HCT116 (cell line): ENCODE measurements at regions not wholly inside any gene's neighbourhood (a gene's known extent, or its start where the extent isn't known, plus 50 kb on each side); places are given as distances from the start of the nearest gene placed in this dataset.

Source experiments
- ATF3 ChIP-seq: IDR thresholded peaks from 2 replicates; pipeline ENCODE4 v1.6.1; 2012
- CEBPB ChIP-seq: IDR thresholded peaks from 2 replicates; pipeline ENCODE4 v1.6.1; 2012; ENCODE audit warnings: low read depth
- CTCF ChIP-seq, 3 experiments: fragments of 200-600 bp in 1 of 3; sonication (generic) in 1 of 3; IDR thresholded peaks in 2 of 3; conservative IDR thresholded peaks in 1 of 3; 2 replicates each; pipeline ENCODE4 v1.5.1; 2012 to 2017; ENCODE audit warnings: low read depth in 2 of 3, low read length in 2 of 3, antibody characterized with exemption in 1 of 3, borderline replicate concordance in 1 of 3, control low read depth in 1 of 3, mild to moderate bottlenecking in 1 of 3, mixed read lengths in 1 of 3, mixed run types in 1 of 3, moderate library complexity in 1 of 3; ENCODE audit not compliant: insufficient read depth in 1 of 3
- EZH2 ChIP-seq: fragments of 200-600 bp; sonication (generic); IDR thresholded peaks from 2 replicates; pipeline ENCODE4 v1.6.1; 2017; ENCODE audit warnings: antibody characterized with exemption, mixed run types
- EZH2phosphoT487 ChIP-seq: fragments of 200-600 bp; IDR thresholded peaks from 2 replicates; pipeline ENCODE4 v1.6.1; 2018; ENCODE audit warnings: antibody characterized with exemption, borderline replicate concordance
- MAX ChIP-seq: IDR thresholded peaks from 2 replicates; pipeline ENCODE4 v1.6.1; 2012
- POLR2A ChIP-seq: IDR thresholded peaks from 2 replicates; pipeline ENCODE4 v1.7.0; 2011; ENCODE audit warnings: borderline replicate concordance; ENCODE audit not compliant: insufficient read depth, insufficient read length; ENCODE audit errors: extremely low read depth
- POLR2AphosphoS5 ChIP-seq: IDR thresholded peaks from 2 replicates; pipeline ENCODE4 v1.6.1; 2011; ENCODE audit warnings: mild to moderate bottlenecking, low read depth, low read length, moderate library complexity
- REST ChIP-seq: IDR thresholded peaks from 2 replicates; pipeline ENCODE4 v1.6.1; 2012; ENCODE audit warnings: low read depth
- YY1 ChIP-seq: IDR thresholded peaks from 2 replicates; pipeline ENCODE4 v1.6.1; 2011; ENCODE audit warnings: low read length, low read depth, moderate library complexity, mild to moderate bottlenecking; ENCODE audit not compliant: insufficient replicate concordance; ENCODE audit errors: extremely low read depth
- ZNF274 ChIP-seq: fragments of 200-500 bp; sonication (Bioruptor generic); IDR thresholded peaks from 2 replicates; pipeline ENCODE4 v1.6.1; 2014; ENCODE audit warnings: mild to moderate bottlenecking, low read depth, low read length, inconsistent platforms

GRCh38 chr10:3928569-3928968 is 143.6 kb upstream of the KLF6 start:
- no peak for TF ChIP-seq CTCF (IDR thresholded peaks at IDR 0.05 in 2 of 3, conservative IDR thresholded peaks at IDR 0.05 in 1 of 3; ENCODE audit: borderline replicate concordance in 1 of 3, insufficient read depth in 1 of 3, low read depth in 2 of 3, low read length in 2 of 3)
- no peak for TF ChIP-seq REST
- no peak for TF ChIP-seq POLR2A
- no peak for TF ChIP-seq POLR2AphosphoS5
- no peak for TF ChIP-seq YY1
- no peak for TF ChIP-seq EZH2phosphoT487
- no peak for TF ChIP-seq ZNF274
- TF ChIP-seq ATF3: no peak
- no peak for TF ChIP-seq EZH2
- TF ChIP-seq CEBPB: no peak
- no peak for TF ChIP-seq MAX
